ENCODE measurements at regions not wholly inside any gene's neighbourhood (a gene's known extent, or its start where the extent isn't known, plus 50 kb on each side); places are given as distances from the start of the nearest gene placed in this dataset.
"Not testable (repeated sequence)": the region's sequence is repeated elsewhere in the genome, so short reads cannot be mapped to it uniquely, and the experiment has no call there.

DNA sequence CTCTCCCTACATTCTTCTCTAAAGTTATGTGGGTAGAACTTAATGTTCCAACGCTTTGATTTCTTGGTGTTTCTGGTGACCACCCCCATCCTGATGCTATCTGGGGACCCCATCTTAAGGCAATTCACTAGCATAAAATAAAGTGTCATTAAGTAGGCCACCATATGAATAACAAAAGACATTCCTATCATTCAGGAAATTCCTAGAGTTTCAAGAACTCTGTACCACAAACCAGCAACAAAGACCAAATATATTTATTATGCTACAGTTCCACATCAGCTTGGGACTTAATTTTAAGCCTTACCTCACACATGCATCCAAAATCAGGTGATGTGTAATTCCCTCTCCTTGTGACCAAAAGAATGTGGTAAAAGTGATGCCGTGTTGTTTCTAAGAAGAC is 254.6 kb upstream of the LRRC4C start:
- no peak for DNase-seq

DNA sequence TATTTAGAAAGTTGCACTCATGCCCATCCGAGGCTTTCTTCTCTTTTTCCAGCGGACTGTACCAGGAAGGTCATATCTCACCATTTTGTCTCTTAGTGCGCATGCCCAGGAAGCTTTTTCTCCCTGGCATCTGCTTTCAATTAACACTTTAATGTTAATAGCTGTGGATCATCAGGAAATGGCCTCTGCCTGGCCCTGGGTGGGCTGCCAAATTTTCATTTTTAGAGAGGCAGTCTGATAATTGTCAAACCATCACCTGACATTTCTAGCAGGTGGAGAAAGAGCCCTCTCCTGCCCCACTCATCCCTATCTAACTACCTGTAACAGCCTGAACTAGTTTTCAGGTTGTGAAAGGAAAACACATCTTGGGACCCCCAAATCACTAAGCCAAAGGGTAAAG is 257.4 kb upstream of the LRRC4C start:
- no peak for DNase-seq

DNA sequence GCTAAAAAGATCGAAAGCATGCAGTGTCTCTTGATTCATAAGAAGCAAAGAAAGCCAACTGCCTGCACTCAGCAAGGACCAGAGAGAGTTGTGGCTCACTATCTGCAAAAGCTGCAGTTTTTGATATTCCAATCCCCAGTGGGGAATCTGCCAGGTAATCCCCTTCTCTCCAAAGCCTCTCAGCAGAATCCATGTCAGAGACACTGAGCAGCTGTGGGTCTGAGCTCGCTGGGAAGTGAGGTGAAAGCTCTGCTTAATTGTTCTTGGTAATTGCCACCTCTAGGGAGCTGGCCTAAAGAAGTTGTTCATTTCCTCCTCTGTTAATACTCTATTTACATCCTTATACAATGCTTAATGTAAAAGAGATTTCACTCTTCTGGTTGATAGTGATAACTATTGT is 261.3 kb upstream of the LRRC4C start:
- no peak for DNase-seq

DNA sequence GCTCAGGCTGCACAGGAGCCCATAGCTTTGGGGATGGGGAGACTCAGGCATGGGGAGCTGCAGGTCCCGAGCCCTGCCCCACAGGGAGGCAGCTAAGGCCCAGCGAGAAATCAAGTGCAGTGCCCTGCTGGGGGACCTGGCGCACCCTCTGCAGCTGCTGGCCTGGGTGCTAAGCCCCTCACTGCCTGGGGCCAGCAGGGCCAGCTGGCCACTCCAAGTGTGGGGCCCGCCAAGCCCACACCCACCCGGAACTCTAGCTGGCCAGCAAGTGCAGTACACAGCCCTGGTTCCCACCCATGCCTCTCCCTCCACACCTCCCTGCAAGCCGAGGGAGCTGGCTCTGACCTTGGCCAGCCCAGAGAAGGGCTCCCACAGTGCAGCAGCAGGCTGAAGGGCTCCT is 268.7 kb upstream of the LRRC4C start:
- not testable (repeated sequence) for DNase-seq

DNA sequence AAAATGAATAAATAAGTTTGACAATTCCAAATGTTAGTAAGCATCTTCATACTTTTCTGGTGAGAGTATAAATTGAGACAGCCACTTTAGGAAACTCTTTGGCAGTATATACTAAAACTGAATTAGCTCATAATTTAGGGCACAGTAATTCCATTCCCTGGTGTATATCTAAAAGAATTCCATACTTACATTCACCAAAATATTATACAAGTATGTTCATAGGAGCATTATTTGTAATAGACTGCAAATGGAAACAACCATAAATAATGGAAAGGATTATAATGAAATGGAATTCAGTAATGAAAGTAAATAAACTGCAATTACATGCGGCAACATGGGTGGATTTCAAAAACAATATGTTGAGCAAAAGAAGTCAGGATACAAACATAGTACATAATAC is 315.8 kb upstream of the LRRC4C start:
- DNase-seq = no peak

DNA sequence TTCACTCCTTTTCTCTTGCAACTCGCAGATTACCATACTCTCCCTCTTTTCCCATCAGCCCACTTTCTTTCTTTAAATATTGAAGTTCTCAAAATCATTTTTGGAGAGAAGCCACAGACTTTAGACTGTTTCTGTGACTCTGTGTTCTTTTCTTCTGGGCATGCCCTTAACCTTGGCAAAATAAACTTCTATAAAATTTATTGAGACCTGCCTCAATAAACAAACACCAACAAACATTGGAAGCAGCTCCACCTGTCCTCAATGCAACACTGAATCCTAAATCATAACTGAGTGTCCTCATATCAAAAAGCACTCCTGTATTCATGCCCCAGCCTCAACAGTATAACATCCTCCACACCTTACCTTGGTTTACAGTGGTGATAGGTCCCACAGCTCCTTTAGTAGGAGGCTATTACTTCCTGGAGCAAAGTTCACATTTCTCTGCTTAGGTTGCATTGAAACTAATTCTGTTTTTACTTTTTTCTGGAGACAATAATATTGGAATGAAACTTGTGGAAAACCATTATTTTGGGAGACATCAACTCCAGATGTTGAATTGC is 320.0 kb upstream of the LRRC4C start:
- DNase-seq = no peak

DNA sequence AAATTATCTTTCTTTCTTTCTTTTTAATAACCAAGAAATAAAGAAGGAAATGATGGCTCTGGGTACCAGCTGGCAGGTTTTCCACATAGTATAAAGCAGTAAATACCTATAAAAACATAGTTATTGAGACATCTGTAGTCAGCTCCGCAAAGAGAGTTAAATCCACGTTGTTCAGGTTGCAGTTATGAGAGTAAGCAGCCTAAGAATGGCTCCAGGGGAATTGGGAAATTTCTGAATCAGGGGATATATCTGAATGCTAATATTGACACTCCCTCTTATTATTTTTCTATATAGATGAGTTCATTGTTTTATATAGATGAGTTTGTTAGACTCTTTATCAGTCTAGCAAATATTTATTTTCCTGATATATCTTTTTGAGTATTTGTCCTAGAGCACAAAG is 322.0 kb upstream of the LRRC4C start:
- DNase-seq = no peak

DNA sequence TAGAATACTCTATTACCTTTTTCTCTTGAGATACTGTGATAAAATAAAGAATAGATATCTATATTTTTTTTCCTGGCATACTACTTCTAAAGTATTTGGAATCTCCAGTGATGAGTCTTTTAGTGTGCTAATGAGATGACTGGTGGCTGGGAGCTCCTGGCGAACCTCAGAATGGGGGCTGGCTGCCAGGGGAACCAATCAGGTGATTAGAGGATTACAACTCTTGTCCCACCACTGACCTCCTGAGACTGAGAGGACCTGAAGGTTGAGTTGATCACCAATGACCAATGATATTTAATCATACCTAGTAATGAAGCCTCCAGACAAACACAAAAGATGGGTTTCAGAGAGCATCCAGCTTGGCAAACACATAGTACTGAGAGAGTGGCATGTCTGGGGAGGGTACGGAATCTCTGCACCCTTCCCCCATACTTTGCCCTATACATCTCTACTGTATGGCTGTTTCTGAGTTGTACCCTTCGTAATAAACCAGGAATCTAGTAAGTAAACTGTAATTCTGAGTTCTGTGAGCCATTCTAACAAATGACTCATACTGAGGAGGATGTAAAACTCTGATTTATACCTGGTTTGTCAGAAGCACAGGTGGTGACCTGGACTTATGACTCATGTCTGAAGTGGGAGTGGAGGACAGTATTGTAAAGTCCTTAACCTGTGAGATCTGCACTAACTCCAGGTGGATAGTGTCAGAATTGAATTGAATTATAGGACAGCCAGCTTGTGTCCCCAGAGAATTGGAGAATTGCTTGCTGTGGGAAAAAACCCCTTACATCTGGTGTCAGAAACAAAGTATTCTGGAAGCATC is 325.3 kb upstream of the LRRC4C start:
- no peak for DNase-seq

DNA sequence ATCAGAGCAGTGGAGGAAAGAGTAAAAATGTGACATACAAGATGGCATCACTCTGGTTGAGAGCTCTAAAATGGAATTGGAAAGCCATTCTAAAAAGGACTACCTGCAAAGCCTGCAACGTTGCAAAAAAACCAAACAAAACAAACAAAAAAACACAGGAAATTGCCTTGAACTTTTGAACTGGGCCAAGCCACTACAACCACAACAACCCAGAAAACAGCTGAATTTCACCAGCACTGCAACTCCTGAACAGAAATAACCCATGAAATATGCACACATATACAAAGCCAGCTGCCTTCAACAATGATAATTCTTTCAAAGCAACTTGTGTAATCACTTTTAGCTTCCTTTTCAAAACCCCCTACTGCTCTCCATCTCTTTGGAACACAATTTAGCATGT is 326.6 kb upstream of the LRRC4C start:
- no peak for DNase-seq

DNA sequence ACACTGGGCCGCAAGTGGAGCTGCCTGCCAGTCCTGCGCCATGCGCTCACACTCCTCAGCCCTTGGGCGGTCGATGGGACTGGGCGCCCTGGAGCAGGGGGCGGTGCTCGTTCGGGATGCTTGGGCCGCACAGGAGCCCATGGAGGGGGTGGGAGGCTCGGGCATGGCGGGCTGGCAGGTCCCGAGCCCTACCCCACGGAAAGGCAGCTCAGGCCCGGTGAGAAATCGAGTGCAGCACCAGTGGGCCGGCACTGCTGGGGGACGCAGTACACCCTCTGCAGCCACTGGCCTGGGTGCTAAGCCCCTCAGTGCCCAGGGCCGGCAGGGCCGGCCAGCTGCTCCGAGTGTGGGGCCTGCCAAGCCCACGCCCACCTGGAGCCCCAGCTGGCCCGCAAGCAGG is 328.7 kb upstream of the LRRC4C start:
- DNase-seq = no peak

DNA sequence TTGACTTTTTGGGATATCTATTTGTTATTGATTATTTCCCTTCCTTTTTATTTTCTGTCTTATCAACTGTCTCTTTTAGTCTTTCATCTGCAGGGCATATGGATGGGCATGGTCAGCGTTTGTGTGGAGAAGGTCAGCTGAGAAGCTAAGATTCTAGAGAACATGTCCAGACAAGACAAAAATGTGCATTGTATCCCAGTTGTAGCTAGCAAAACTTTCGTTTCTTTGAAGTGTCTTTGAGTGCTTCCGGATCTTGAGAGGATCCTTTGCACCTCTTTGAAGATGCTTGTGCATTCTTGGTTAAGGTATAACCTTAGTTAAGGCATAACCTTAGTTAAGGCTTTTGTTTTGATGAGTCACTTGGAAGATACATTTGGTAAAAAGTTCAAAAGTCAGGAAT is 329.9 kb upstream of the LRRC4C start:
- no peak for DNase-seq

DNA sequence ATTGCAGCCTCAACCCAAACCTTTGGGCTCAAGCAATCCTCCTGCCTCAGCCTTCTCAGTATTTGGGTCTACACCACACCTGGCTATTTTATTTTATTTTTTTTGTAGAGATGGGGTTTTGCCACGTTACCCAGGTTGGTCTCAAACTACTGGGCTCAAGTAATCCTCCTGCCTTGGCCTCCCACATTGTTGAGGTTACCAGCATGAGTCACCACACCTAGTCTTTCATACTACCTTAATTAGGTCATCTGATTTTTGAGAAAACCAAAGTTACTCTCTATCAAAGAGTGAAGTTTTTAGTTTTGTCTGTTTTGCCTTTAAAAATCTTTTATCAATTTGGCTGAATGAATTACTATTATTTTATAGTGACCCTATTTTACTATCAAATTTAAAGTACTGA is 335.6 kb upstream of the LRRC4C start:
- DNase-seq = no peak

DNA sequence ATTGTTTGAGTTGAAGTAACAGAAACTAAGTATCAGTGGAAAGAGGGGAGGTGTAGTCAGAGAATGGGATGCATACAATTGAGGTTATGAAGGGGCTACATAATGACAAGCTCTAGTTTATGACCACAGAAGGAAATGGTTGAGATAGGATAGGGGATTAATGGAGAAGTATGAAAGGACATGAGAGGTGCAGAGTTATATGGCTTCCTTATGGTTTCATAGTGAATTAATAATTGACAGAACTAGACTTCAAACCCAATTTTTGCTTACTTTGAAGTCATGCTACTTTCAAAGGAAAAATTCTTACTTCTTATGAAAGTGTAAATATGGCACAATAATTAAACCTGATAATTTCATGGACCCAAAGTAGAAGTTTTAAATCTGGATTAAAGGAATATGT is 340.3 kb upstream of the LRRC4C start:
- no peak for DNase-seq

DNA sequence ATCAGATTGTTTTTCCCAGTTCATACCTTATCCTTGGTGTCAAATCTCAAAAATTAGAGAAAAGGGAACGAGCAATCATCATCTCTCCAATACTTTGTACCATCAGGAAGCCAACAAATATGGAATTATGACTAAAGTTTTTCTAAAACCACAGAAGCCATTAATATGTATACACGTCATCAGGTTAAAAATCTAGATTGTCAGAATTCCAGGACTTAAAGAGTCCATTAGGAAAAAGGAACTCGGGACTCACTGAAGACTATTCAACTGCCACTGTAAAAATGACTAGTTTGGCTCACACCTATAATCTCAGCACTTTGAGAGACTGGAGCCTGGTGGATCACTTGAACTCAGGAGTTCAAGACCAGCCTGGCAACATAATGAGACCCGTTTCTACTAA is 344.4 kb upstream of the LRRC4C start:
- DNase-seq = no peak

DNA sequence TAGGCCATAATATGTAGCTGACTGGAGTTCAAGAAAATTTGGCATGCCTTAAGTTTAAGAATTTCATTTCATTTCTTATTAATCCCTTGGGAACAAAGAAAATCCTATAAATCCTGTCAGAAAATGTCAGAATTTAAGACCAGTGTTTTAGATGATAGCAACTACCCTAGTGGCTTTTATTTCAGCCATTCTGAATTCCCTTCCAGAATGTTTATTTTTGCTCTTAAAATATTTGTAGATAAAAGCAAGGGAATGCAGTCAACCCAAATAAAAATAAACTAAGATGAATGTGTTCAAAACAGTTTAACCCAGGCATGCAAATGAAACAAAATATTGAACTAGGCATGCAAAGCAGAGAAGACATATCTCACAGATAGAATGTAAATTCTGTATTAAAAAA is 356.9 kb upstream of the LRRC4C start:
- no peak for DNase-seq

DNA sequence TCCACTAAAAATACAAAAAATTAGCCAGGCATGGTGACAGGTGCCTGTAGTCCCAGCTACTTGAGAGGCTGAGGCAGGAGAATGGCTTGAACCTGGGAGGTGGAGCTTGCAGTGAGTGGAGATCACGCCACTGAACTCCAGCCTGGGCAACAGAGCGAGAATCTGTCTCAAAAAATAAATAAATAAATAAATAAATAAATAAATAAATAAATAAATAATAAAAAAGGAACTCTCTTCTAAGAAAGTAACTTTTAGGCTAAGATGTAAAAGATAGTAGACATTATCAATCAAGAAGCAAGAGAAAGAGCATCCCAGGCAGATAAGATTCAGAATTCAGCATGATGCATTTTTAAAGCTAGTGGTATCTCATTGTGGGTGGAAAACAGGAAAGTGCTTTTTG is 364.8 kb upstream of the LRRC4C start:
- not testable (repeated sequence) for DNase-seq

DNA sequence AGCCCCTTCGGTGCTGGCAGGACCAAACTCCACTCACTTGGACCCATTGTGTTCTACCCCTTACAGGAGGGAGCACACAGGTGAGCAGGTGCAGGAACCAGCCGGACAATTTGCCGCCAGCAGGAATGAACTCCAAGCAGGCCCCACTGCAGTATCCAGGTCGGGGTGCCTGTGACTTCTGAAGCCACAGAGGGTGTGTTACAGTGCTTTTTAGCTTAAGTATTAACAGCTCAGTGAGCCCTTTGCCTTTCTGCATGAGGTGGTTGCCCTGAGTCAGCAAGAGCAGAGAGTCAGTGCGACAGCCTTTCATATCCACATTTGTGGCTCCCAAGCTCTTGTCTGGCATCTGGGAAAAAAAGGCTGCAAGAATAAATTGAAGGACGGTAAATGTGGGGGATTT is 366.6 kb upstream of the LRRC4C start:
- no peak for DNase-seq

DNA sequence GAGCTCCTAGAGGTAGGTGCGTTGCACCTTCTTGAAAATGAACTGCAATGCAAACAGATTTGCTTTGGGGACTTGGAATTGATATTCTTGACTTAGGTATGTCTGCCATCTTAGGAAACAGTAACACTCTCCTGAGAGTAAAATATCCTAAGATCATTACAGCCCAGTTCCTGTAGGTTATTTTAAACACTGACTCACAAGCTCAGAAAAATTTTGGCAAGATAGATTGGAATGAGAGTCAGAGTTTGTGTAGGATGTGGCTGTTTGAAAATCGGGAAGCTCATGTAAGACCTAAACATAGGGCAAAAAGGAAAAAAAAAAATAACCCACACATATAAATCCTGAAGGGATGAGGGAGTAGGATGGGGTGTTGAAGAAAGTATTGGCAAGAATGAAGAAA is 377.0 kb upstream of the LRRC4C start:
- no peak for DNase-seq

DNA sequence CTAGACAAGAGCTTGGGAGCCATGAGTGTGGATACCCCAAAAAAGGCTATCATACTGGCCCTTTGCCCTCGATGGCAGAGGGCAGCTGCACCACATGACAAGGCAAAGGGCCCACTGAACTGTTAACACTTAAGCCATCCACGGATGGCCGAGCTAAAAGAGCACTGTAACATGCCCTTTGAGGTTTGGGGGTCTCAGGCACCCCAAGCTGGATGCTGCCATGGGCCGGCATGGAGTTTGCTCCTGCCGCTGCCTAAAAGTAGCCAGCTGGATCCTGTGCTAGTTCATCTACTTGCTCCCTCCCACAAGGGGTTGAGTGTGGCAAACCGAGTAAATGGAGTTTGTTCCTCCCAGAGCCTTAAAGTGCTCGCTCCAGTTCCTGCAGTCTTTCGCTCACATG is 383.2 kb upstream of the LRRC4C start:
- DNase-seq = no peak

DNA sequence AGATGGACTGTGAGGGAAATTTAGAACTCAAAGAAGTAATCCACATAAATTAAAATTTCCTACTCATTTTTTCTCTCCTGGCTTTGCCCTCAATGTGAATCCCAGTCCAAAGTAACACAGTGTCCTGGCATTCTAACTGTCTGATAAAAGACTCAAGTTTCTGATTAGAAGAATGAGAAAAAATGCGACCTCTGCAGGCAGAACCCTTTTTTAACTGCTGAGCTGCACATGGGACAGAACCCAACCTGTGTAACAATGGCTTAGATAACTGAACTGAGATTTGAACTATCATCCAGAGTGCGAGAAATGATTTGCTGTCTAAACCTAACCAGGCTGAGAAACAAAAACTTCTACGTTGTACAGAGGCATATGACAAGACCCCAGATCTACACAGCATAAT is 385.6 kb upstream of the LRRC4C start:
- no peak for DNase-seq

DNA sequence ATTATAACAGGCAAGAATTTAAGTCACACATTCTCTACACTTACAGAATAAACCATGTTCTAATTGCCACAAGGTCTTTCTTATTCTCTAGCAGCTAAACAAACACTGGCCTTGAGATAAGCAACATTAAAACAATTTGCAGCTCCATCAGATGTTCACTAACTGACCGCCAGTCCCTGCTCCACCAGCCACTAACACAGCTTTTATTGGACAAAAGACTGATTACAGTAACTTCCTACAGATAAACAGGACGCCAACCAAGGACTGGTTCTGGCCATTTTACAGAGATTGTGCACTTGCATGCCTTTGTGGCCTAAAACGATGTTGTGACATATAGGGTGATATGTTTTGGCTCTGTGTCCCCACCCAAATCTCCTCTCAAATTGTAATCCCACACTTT is 388.9 kb upstream of the LRRC4C start:
- no peak for DNase-seq

DNA sequence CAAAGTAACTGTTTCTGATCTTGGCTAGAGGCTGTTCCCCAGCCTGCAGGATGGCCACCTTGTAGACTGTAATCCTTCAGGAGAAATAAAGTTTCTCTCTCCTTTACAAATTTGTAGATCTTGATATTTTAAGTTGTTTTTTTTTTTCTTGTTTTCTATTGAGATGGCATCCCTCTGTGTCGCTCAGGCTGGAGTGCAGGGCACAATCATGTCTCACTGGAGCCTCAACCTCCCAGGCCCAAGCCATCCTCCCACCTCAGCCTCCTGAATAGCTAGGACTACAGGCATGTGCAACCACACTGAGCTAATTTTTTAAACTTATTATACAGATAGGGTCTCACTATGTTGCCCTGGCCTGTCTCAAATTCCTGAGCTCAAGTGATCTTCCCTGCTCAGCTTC is 389.8 kb upstream of the LRRC4C start:
- DNase-seq = no peak

DNA sequence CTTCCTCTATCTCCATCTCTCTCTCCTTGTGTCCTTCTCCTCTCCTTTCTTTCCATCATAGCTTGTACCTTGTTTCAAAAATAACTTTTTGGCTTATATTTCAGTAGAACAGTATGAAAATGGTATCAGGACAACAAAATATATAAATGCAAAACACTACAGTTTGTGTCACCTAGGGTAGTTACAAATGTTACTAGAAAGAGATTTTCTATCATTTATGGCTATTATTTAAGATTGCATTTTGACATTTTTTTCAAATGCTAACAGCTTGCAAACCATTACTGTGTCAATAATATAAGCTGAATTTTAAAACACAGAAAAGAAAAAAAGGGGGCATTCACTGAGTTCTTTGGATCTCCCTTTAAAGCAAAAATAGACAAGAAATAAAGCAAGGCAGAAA is 392.3 kb upstream of the LRRC4C start:
- DNase-seq = no peak

DNA sequence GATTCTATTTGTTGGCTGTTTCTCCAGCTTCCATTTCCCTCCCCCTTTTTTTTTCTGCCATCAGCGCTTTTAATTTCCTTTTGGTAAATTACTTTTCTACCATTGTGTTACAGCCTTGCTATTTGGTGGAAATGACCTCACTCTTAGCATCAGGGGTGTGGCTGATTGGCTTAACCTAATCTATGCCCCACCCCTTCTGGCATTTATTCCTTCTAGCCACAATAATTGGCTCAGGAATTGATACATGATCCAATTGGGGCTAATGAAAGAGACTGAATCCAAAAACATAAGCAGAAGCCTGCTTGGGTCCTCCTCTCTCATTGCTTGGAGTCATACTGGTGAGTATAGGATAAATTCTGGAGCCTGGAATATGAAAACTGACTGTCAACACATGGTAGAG is 402.4 kb upstream of the LRRC4C start:
- DNase-seq = no peak

DNA sequence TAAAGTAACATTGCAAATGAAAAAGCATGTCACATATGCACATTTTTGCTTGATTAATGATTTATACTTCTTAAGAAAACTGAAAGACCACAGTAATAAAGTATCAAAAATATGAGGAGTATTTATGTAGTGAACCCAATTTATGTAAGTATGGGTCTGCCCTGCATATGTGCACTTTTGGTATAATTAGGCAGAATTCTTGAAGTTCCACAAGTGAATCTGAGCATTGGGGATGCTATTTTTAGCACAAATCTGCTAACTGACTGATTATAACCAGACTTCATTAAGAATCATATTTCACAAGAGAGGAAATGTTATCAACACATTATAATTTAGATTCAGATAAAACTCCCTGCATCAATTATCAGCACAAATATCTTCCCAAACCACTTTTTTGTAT is 407.1 kb upstream of the LRRC4C start:
- no peak for DNase-seq

All from NCI-H446 treated with DMSO at 0.1 percent for 48 hours (cell line).